A673 (cell line): ENCODE measurements at regions not wholly inside any gene's neighbourhood (a gene's known extent, or its start where the extent isn't known, plus 50 kb on each side); places are given as distances from the start of the nearest gene placed in this dataset.

Experiments
- BruUV-seq: library from RNA; stranded (reverse); fragments of 400-500 nt; replicated peaks from 2 replicates; lab custom pipeline; 2021; lab: Mats Ljungman, UMichigan
- CTCF ChIA-PET: fragments of 300-600 bp; sonication (Branson Sonifier 250); formaldehyde crosslinking; loops from one replicate; lab custom pipeline; 2022; ENCODE audit warnings: antibody characterized with exemption; lab: Charles Lee
- POLR2A ChIA-PET: fragments of 300-600 bp; sonication (Branson Sonifier 250); formaldehyde crosslinking; loops from one replicate; lab custom pipeline; 2022; ENCODE audit warnings: antibody characterized with exemption; ENCODE audit not compliant: low non-redundant PET; lab: Charles Lee
- DNase-seq: peaks from one replicate; pipeline ENCODE4 v3.0.0-alpha.2; 2015; ENCODE audit warnings: low spot score
- H3K27ac ChIP-seq: fragments of 200-600 bp; sonication (generic); 2 replicates; pipeline ENCODE4 v1.5.1; 2016; ENCODE audit warnings: mixed run types, low read depth, mild to moderate bottlenecking, mixed read lengths, antibody characterized with exemption, low read length; ENCODE audit not compliant: poor library complexity, severe bottlenecking
- H3K27me3 ChIP-seq: fragments of 200-600 bp; sonication (generic); replicated peaks from 2 replicates; pipeline ENCODE4 v1.6.1; 2017; ENCODE audit warnings: mixed run types, low read depth, mild to moderate bottlenecking, mixed read lengths, antibody characterized with exemption, low read length; ENCODE audit not compliant: insufficient read depth, poor library complexity
- H3K36me3 ChIP-seq: fragments of 200-600 bp; sonication (generic); 2 replicates; pipeline ENCODE4 v1.6.1; 2016; ENCODE audit warnings: mixed run types, mild to moderate bottlenecking, mixed read lengths, antibody characterized with exemption, low read length; ENCODE audit not compliant: insufficient read depth, poor library complexity, severe bottlenecking
- H3K4me1 ChIP-seq: fragments of 200-600 bp; sonication (generic); 2 replicates; pipeline ENCODE4 v1.6.1; 2017; ENCODE audit warnings: mixed run types, mild to moderate bottlenecking, mixed read lengths, antibody characterized with exemption, low read length; ENCODE audit not compliant: insufficient read depth, poor library complexity, severe bottlenecking
- H3K4me3 ChIP-seq: fragments of 200-600 bp; sonication (generic); 2 replicates; pipeline ENCODE4 v1.5.1; 2016; ENCODE audit warnings: low read depth, mixed run types, mild to moderate bottlenecking, mixed read lengths, low read length; ENCODE audit not compliant: poor library complexity, severe bottlenecking
- H3K9me3 ChIP-seq: fragments of 200-600 bp; sonication (generic); 2 replicates; pipeline ENCODE4 v1.6.1; 2016; ENCODE audit warnings: mixed run types, low read depth, mild to moderate bottlenecking, mixed read lengths, antibody characterized with exemption, low read length; ENCODE audit not compliant: poor library complexity, severe bottlenecking
- CTCF ChIP-seq: fragments of 300-800, 200-600 bp; sonication (generic); conservative IDR thresholded peaks from 2 replicates; pipeline ENCODE4 v1.5.1; 2017; ENCODE audit warnings: low read depth, mild to moderate bottlenecking, antibody characterized with exemption, low read length, moderate library complexity, mixed read lengths
- EZH2 ChIP-seq: fragments of 200-600 bp; sonication (generic); IDR thresholded peaks from 2 replicates; pipeline ENCODE4 v1.6.1; 2017; ENCODE audit warnings: borderline replicate concordance, low read depth, mild to moderate bottlenecking, mixed read lengths, antibody characterized with exemption, low read length; ENCODE audit not compliant: poor library complexity, severe bottlenecking
- intact Hi-C: fragments of 100-400 bp; cut with micrococcal nuclease; formaldehyde crosslinking; loops from one replicate; pipeline ENCODE4 v1.10.0; 2022; ENCODE audit not compliant: unreplicated experiment

GRCh38 chr6:63371104-63371715, 51.4 kb upstream of the LGSN start:
- no peaks in the 10 kb centered on the region for H3K9me3 ChIP-seq
- H3K4me3 ChIP-seq: no peak overlapping the region
- H3K36me3 ChIP-seq: no peaks in the 10 kb centered on the region
- BruUV-seq: no TSS peak
- TF ChIP-seq EZH2 (no peak), CTCF (no peak)
- CTCF ChIA-PET: no interaction called here
- H3K4me1 ChIP-seq: no peaks in the 10 kb centered on the region
- DNase-seq: no peak
- POLR2A ChIA-PET: no interaction called here
- H3K27ac ChIP-seq: no peak overlapping the region
- H3K27me3 ChIP-seq: no peaks in the 10 kb centered on the region
- intact Hi-C loops: no loop called here

GRCh38 chr6:63372951-63373533, 53.3 kb upstream of the LGSN start:
- no peak for DNase-seq
- intact Hi-C loops: no loop called here

GRCh38 chr6:63389191-63389844, 69.5 kb upstream of the LGSN start:
- Histone ChIP-seq H3K27me3 (no peaks in the 10 kb centered on the region), H3K4me3 (no peak overlapping the region), H3K36me3 (no peaks in the 10 kb centered on the region), H3K27ac (no peak overlapping the region), H3K4me1 (no peaks in the 10 kb centered on the region), H3K9me3 (no peaks in the 10 kb centered on the region)
- no TSS peak for BruUV-seq
- TF ChIP-seq EZH2 (no peak), CTCF (no peak)
- CTCF ChIA-PET: no interaction called here
- intact Hi-C loops: no loop called here
- no peak for DNase-seq
- POLR2A ChIA-PET: no interaction called here

More at GRCh38 chr6:63372951-63373533, 53.3 kb upstream of the LGSN start:
- TF ChIP-seq EZH2 (no peak), CTCF (no peak)
- Histone ChIP-seq H3K36me3 (no peaks in the 10 kb centered on the region), H3K27me3 (no peaks in the 10 kb centered on the region), H3K4me1 (no peaks in the 10 kb centered on the region), H3K27ac (no peak overlapping the region), H3K4me3 (no peak overlapping the region), H3K9me3 (no peaks in the 10 kb centered on the region)
- CTCF ChIA-PET: no interaction called here
- POLR2A ChIA-PET: no interaction called here
- no TSS peak for BruUV-seq
